Middle frontal gyrus (tissue), 1 donor: ENCODE measurements at regions not wholly inside any gene's neighbourhood (a gene's known extent, or its start where the extent isn't known, plus 50 kb on each side); places are given as distances from the start of the nearest gene placed in this dataset.
"Not testable (repeated sequence)": the region's sequence is repeated elsewhere in the genome, so short reads cannot be mapped to it uniquely, and the experiment has no call there.

Source experiments
- DNase-seq: peaks from one replicate; pipeline ENCODE4 v3.0.0-alpha.2; 2015; ENCODE audit warnings: low spot score; ENCODE audit errors: extremely low spot score

DNA sequence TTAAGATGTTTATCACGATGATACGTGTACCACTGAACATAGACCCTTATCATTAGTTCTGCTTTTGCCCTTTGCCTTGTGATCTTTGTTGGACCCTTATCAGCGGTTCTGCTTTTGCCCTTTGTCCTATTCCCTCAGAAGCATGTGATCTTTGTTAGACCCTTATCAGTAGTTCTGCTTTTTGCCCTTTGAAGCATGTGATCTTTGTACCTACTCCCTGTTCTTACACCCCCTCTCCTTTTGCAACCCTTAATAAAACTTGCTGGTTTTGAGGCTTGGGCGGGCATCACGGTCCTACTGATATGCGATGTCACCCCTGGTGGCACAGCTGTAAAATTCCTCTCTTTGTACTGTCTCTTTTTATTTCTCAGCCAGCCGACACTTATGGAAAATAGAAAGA lies 117.0 kb downstream of the SDHAF3 start:
- DNase-seq, result not testable (repeated sequence)

DNA sequence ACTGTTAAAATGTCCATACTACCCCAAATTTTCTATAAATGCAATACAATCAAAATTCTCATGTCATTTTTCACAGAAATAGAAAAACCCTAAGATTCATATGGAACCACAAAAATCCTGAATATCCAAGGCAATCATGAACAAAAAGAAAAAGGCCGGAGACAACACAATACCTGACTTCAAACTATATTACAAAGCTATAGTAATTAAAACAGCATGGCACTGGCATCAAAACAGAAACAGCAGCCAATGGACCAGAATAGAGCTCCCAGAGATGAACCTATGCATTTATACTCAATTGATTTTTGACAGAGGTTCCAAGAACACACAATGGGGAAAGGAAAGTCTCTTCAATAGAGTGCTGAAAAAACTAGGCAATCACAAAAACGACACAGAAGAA lies 128.8 kb downstream of the SDHAF3 start:
- no peak for DNase-seq

DNA sequence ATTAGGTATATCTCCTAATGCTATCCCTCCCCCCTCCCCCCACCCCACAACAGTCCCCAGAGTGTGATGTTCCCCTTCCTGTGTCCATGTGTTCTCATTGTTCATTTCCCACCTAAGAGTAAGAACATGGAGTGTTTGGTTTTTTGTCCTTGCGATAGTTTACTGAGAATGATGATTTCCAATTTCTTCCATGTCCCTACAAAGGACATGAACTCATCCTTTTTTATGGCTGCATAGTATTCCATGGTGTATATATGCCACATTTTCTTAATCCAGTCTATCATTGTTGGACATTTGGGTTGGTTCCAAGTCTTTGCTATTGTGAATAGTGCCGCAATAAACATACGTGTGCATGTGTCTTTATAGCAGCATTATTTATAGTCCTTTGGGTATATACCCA lies 140.7 kb downstream of the SDHAF3 start:
- DNase-seq, result not testable (repeated sequence)

- no peak for DNase-seq
These were observed 152.2 kb downstream of the SDHAF3 start for GRCh38 chr7:97269741-97270140.

- DNase-seq, result no peak
These were observed 152.8 kb downstream of the SDHAF3 start for GRCh38 chr7:97270280-97270679.

- no peak for DNase-seq
These were observed 154.1 kb downstream of the SDHAF3 start for GRCh38 chr7:97271619-97272018.

- DNase-seq, result no peak
These were observed 154.9 kb downstream of the SDHAF3 start for GRCh38 chr7:97272237-97272975.

DNA sequence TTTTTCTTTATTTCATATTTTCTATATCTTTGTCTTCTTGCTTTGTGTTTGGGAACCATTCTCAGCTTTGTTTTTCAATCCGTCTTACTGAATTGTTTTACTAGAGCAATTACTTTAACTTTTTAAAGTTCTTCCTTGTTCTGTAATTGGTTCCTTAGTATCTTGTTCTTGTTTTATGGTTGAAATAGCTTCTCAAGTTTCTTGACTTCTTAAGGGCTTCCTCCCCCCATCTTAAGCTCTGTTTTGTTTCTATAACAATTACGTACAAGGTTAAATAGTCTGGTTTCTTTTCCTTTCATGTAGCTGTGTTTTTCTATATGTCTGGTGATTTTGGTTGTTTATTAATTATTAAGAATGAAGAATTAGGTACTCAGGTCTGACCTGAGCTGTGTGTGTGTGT lies 158.0 kb downstream of the SDHAF3 start:
- no peak for DNase-seq

DNA sequence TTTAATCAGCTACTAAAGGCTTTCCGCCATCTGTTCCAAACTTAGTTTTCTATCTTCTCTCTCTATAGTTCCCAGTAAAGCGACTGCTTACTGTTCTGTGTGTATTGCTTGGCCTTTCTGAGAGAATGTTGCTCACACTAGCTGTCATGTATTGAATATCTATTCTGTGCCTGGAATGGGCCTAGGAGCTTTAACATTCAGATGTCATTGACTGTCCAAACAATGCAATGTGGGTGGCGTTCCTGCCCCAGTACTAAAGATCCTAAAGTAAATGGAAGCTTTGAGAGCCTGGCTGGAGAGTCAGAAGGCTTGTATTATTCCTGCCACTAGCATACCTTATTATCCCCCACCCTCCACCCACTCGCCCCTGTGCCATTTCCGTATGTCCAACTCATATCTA lies 163.5 kb downstream of the SDHAF3 start:
- no peak for DNase-seq

DNA sequence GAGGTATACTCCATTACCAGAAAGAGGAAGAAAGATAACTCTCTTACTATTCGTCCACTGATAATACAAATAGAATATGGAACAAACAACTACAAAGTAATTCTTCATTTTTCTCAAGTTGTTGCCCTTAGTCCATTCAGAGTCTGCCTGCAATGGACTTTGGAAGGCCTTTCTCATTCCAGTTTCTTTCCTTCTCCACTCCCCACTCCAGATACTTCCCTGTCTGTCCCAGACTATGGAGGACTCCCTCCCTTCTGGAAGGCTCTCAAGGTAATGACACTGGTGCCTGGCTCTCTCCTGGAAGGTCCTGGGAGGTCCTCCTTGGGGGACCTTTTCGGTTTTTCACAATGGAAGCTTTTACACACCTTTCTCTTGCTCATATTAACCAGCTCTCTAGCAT lies 167.8 kb downstream of the SDHAF3 start:
- DNase-seq, result no peak

GRCh38 chr7:97293031-97293430 lies 175.5 kb downstream of the SDHAF3 start:
- DNase-seq, result no peak

GRCh38 chr7:97298561-97298960 lies 181.1 kb downstream of the SDHAF3 start:
- DNase-seq, result no peak

DNA sequence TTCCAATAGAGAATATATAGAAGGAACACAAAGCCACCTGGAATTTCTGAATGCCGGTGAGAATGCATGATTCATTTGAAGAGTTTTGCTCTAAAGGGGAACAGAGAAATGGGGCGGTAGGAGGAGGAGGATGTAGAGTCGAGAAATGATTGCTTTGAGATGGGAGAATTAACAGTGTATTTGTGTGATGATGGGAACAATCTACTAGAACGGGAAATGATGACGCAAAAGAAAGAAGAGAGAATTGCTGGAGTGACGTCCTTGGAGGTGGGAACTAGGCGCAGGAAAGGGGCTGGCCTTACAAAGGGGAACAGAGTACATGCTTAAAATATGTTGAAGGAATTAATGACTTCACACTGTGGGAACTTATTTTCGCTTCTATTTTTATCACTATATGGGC lies 188.1 kb downstream of the SDHAF3 start:
- no peak for DNase-seq

DNA sequence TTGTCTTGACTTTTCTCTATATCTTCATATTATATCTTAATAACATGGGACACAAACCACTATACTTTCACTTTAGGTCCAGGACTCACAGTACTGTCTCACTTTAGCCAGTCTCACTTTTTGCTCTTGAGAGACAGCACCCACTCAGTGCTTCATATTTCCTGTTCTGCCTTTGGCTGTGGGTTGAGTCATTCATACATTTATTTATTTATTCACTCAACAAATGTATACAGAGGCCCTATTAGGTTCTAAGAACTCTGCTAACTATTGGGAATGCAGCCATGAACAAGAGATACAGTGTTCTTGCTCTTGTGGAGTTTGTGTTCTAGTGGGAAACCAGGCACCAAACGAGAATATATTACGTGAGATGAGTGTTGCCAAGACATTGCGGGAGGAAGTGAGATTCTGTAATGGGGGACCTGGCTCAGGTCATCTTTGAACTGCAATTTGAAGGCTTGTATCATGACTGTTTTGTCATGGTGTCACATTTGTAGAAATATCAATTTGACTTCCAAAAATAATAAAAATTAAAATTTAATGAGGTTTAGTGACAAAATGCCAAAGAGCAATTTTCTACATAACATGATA lies 190.1 kb downstream of the SDHAF3 start:
- DNase-seq, result no peak

GRCh38 chr7:97313900-97314299 lies 196.4 kb downstream of the SDHAF3 start:
- no peak for DNase-seq

DNA sequence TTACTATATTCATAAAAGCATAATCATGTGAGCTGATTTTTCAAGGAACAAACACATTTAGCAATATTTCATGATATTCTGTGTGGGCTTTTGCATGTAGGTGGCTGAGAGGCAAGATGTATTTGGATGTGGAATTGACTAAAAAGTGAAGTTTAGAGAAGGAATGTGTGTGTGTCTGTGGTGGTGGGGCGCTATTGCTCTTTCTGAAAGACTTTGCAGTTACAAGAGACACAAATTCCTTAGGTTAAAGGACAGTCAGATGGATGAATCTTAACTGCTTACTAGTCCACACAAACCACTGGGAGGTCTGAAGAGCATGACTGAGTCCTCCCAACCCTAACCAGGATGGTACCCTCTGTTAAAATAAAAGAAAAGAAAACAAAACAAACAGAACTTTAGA lies 200.1 kb downstream of the SDHAF3 start:
- no peak for DNase-seq

DNA sequence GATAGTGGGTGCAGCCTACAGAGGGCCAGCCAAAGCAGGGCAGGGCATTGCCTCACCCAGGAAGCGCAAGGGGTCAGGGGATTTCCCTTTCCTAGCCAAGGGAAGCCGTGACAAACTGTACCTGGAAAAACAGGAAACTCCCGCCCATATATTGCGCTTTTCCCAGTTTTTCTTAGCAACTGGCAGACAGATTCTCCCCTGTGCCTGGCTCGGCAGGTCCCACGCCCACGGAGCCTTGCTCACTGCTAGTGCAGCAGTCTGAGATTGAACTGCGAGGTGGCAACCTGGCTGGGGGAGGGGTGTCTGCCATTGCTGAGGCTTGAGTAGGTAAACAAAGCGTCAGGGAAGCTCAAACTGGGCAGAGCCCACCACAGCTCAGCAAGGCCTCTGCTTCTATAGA lies 212.4 kb downstream of the SDHAF3 start:
- DNase-seq, result not testable (repeated sequence)

DNA sequence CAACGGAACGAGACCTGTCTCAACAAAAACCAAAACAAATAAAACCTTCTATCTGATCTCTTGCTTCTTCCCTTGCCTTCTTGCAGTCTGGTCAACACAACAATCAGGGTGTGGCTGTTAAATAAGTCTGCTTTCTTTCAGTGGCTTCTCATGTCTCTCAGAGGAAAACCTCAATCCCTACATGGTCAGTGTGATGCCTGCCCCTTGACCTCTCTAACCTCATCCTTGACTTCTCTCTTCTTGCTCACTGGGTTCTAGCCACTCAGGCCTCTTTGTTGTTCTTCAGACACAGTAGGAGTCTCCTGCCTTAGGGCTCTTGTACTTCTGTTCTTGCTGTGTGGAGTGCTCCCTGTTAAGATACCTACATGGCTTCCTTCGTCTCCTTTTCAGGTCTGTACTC lies 220.4 kb downstream of the SDHAF3 start:
- DNase-seq, result no peak

GRCh38 chr7:97342512-97342911 lies 225.0 kb downstream of the SDHAF3 start:
- no peak for DNase-seq

DNA sequence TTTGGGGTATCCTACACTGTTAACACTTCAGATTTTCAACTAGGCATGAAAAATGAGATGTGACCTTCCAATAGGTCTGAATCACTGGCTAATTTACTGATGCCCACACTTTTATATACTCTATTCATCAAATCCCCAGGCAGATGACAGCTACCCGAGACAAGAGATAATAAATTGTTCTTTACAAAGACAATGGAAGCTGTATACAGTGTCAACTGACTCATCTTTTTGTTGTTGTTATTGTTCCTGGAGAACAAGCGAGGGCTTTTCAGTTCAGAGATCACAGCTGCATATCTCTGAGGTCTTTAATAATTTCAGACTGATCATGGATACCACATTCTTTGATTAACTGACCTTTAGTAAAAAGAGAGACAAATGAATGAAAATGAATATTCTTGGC lies 228.9 kb downstream of the SDHAF3 start:
- peak; percentile 58 for DNase-seq

DNA sequence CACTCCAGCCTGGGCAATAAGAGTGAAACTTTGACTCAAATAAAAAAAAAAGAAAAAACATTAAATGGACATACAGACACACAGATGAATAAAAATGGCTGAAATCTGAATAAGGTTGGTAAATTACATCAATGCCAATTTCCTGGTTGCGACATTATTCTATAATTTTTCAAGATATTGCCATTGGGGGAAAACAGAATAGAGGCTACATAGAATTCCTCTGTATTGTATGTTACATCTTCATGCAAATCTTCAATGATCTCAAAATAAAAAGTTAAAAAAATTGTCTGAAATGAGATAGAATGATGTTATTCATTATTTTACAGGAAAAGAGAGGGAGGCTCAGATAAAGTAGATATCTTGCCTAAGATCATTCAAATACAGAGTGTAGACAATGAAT lies 234.0 kb downstream of the SDHAF3 start:
- no peak for DNase-seq

- no peak for DNase-seq
These were observed 240.0 kb downstream of the SDHAF3 start for GRCh38 chr7:97357459-97357858.

- no peak for DNase-seq
These were observed 255.4 kb downstream of the SDHAF3 start for GRCh38 chr7:97372882-97373281.
